ENCODE measurements at regions not wholly inside any gene's neighbourhood (a gene's known extent, or its start where the extent isn't known, plus 50 kb on each side); places are given as distances from the start of the nearest gene placed in this dataset.

- intact Hi-C loops (cut with micrococcal nuclease), result loop anchor here (10.0 kb wide), 1 partner anchor 449 kb away; no protein-coding TSS in a partner anchor
- TF ChIP-seq, protein P1, sequence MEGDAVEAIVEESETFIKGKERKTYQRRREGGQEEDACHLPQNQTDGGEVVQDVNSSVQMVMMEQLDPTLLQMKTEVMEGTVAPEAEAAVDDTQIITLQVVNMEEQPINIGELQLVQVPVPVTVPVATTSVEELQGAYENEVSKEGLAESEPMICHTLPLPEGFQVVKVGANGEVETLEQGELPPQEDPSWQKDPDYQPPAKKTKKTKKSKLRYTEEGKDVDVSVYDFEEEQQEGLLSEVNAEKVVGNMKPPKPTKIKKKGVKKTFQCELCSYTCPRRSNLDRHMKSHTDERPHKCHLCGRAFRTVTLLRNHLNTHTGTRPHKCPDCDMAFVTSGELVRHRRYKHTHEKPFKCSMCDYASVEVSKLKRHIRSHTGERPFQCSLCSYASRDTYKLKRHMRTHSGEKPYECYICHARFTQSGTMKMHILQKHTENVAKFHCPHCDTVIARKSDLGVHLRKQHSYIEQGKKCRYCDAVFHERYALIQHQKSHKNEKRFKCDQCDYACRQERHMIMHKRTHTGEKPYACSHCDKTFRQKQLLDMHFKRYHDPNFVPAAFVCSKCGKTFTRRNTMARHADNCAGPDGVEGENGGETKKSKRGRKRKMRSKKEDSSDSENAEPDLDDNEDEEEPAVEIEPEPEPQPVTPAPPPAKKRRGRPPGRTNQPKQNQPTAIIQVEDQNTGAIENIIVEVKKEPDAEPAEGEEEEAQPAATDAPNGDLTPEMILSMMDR (conservative IDR thresholded peaks at IDR 0.05; ENCODE audit: low read depth, low read length), result no peak
- TF ChIP-seq EZH2phosphoT487 (IDR thresholded peaks at IDR 0.05; ENCODE audit: borderline replicate concordance, low read length) (no peak), EZH2 (IDR thresholded peaks at IDR 0.05; ENCODE audit: low read length, unreplicated experiment) (no peak)
- H3K36me3 ChIP-seq (ENCODE audit: low read depth, low read length), result no peaks in the 10 kb centered on the region
- H3K79me2 ChIP-seq (ENCODE audit: low read length), result no peaks in the 10 kb centered on the region
- H3K9me3 ChIP-seq (ENCODE audit: low read length), result no peaks in the 10 kb centered on the region
- no peak overlapping the region for H3K4me3 ChIP-seq (ENCODE audit: low read length)
- H3K4me1 ChIP-seq (ENCODE audit: insufficient read depth, low read length), result no peaks in the 10 kb centered on the region
- H3K9me2 ChIP-seq (replicated peaks; ENCODE audit: low read length), result no peaks in the 10 kb centered on the region
- BruUV-seq (replicated peaks), result no TSS peak
- H3F3A ChIP-seq (ENCODE audit: low read length, unreplicated experiment), result no peaks in the 10 kb centered on the region
- H2AFZ ChIP-seq (ENCODE audit: low read length), result no peak overlapping the region
- POLR2A ChIA-PET (ENCODE audit: unreplicated experiment), result no interaction called here
- H4K20me1 ChIP-seq (ENCODE audit: low read length), result no peaks in the 10 kb centered on the region
- no peaks in the 10 kb centered on the region for H3K27me3 ChIP-seq (ENCODE audit: low read length)
- ATAC-seq, result no peak
- H3K4me2 ChIP-seq (ENCODE audit: low read length), result no peak overlapping the region
- DNase-seq, result no peak
- H3K9ac ChIP-seq (ENCODE audit: low read length), result no peak overlapping the region
- CTCF ChIA-PET, result no interaction called here
- H3K27ac ChIP-seq (ENCODE audit: low read length), result no peak overlapping the region
Observed at GRCh38 chr6:48315915-48316314, 204.9 kb upstream of the PTCHD4 start.

- CTCF ChIA-PET, result no interaction called here
- H2AFZ ChIP-seq (ENCODE audit: low read length), result no peak overlapping the region
Observed at GRCh38 chr6:48315051-48315719, 204.2 kb upstream of the PTCHD4 start.

More at GRCh38 chr6:48315051-48315719, 204.2 kb upstream of the PTCHD4 start:
- H3K4me1 ChIP-seq (ENCODE audit: insufficient read depth, low read length), result no peaks in the 10 kb centered on the region
- no peak overlapping the region for H3K27ac ChIP-seq (ENCODE audit: low read length)
- no peaks in the 10 kb centered on the region for H3K79me2 ChIP-seq (ENCODE audit: low read length)
- H3K36me3 ChIP-seq (ENCODE audit: low read depth, low read length), result no peaks in the 10 kb centered on the region
- DNase-seq (no peak), ATAC-seq (no peak)
- H3F3A ChIP-seq (ENCODE audit: low read length, unreplicated experiment), result no peaks in the 10 kb centered on the region
- intact Hi-C loops (cut with micrococcal nuclease), result loop anchor here (10.0 kb wide), 1 partner anchor 450 kb away; no protein-coding TSS in a partner anchor
- no peaks in the 10 kb centered on the region for H3K9me2 ChIP-seq (replicated peaks; ENCODE audit: low read length)
- H3K9ac ChIP-seq (ENCODE audit: low read length), result no peak overlapping the region
- TF ChIP-seq, protein P1 (conservative IDR thresholded peaks at IDR 0.05; ENCODE audit: low read depth, low read length), result no peak
- no peak for TF ChIP-seq EZH2 (IDR thresholded peaks at IDR 0.05; ENCODE audit: low read length, unreplicated experiment)
- TF ChIP-seq EZH2phosphoT487 (IDR thresholded peaks at IDR 0.05; ENCODE audit: borderline replicate concordance, low read length), result no peak
- no peak overlapping the region for H3K4me3 ChIP-seq (ENCODE audit: low read length)
- no peaks in the 10 kb centered on the region for H3K9me3 ChIP-seq (ENCODE audit: low read length)
- BruUV-seq (replicated peaks), result no TSS peak
- no peaks in the 10 kb centered on the region for H3K27me3 ChIP-seq (ENCODE audit: low read length)
- H3K4me2 ChIP-seq (ENCODE audit: low read length), result no peak overlapping the region
- H4K20me1 ChIP-seq (ENCODE audit: low read length), result no peaks in the 10 kb centered on the region
- POLR2A ChIA-PET (ENCODE audit: unreplicated experiment), result no interaction called here

All from PC-3 (cell line).